ENCODE measurements at regions not wholly inside any gene's neighbourhood (a gene's known extent, or its start where the extent isn't known, plus 50 kb on each side); places are given as distances from the start of the nearest gene placed in this dataset.

DNA sequence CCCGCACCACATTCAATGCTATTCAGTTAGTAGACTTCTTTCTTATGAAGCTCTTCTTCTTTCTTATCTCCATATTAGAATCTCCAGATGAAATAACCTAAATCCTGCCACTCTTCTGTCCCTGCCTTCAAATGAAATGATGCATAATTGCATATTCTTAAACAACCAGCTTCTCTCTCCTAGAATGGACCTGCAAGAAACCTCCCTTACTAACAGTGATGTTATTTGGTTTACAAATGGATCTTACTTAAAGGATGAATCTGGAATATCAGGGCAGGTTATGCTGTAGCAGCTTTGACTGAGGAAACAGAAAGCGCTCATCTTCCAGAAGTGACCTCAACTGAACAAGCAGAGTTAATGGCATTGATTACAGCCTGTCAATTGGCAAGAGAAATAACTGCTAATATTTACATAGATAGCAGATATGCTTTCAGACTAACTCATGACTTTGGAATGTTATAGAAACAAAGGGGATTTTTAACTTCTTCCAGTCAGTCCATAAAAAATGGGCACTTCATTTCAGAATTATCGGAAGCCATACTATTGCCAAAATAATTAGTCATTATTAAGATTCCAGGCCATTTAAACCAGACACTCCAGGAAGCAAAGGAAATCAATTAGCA lies 755.7 kb upstream of the HS6ST1 start:
- Histone ChIP-seq H3K4me2 (ENCODE audit: low read length) (no peak overlapping the region), H2AFZ (no peak overlapping the region), H3K4me1 (no peaks in the 10 kb centered on the region), H3K27me3 (ENCODE audit: control insufficient read depth, insufficient read depth, low read length) (no peaks in the 10 kb centered on the region), H3K9ac (no peak overlapping the region), H3K27ac (no peak overlapping the region), H3K36me3 (ENCODE audit: control insufficient read depth, insufficient read depth, low read length) (no peaks in the 10 kb centered on the region), H3K79me2 (no peaks in the 10 kb centered on the region), H3K9me3 (ENCODE audit: control insufficient read depth, low read length) (no peaks in the 10 kb centered on the region), H3K4me3 (ENCODE audit: low read depth, low read length) (no peak overlapping the region)
- TF ChIP-seq, protein P1, sequence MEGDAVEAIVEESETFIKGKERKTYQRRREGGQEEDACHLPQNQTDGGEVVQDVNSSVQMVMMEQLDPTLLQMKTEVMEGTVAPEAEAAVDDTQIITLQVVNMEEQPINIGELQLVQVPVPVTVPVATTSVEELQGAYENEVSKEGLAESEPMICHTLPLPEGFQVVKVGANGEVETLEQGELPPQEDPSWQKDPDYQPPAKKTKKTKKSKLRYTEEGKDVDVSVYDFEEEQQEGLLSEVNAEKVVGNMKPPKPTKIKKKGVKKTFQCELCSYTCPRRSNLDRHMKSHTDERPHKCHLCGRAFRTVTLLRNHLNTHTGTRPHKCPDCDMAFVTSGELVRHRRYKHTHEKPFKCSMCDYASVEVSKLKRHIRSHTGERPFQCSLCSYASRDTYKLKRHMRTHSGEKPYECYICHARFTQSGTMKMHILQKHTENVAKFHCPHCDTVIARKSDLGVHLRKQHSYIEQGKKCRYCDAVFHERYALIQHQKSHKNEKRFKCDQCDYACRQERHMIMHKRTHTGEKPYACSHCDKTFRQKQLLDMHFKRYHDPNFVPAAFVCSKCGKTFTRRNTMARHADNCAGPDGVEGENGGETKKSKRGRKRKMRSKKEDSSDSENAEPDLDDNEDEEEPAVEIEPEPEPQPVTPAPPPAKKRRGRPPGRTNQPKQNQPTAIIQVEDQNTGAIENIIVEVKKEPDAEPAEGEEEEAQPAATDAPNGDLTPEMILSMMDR (IDR thresholded peaks at IDR 0.05): no peak

GRCh38 chr2:129078548-129078947 lies 759.9 kb upstream of the HS6ST1 start:
- TF ChIP-seq, protein P1 (IDR thresholded peaks at IDR 0.05): no peak
- no peaks in the 10 kb centered on the region for H3K4me1 ChIP-seq
- no peak overlapping the region for H3K4me2 ChIP-seq (ENCODE audit: low read length)
- H3K27me3 ChIP-seq (ENCODE audit: control insufficient read depth, insufficient read depth, low read length): no peaks in the 10 kb centered on the region
- no peaks in the 10 kb centered on the region for H3K9me3 ChIP-seq (ENCODE audit: control insufficient read depth, low read length)
- H3K36me3 ChIP-seq (ENCODE audit: control insufficient read depth, insufficient read depth, low read length): no peaks in the 10 kb centered on the region
- H2AFZ ChIP-seq: no peak overlapping the region
- no peak overlapping the region for H3K4me3 ChIP-seq (ENCODE audit: low read depth, low read length)
- no peak overlapping the region for H3K9ac ChIP-seq
- H3K27ac ChIP-seq: no peak overlapping the region
- no peaks in the 10 kb centered on the region for H3K79me2 ChIP-seq

DNA sequence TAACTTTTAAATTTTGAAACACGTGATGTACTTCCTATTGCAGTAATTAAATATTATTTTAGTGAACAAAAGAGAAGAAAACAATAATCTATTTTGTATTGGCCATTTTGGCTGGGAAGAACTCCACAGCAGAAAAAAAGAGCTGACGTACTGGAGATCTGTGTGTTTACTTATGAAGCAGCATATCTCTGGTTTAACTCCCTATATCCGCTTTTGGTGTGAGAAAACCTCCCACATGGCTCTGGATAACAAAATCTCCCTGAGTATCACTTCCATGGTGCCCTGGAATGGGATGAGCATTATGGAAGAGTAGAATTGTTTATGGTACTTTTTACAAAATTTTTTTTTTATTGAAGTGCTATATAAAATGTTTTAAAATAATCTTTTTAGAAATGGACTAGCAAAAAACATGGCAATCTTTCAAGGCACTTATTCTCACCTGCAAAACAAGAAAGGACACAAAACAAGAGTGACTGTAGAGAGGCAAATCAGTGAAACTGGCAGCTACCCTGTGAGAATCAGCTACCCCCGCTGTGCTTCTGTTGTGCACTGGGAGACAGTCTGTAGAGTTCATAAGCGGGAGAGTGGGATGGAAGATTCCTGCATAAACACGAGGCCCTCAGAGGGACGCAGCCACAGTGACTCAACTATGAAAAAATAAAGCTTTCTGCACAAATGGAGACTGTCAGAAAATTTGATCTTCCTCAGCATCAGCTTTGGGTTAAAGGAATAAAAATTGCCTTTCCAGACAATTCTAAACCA lies 762.2 kb upstream of the HS6ST1 start:
- no peaks in the 10 kb centered on the region for H3K27me3 ChIP-seq (ENCODE audit: control insufficient read depth, insufficient read depth, low read length)
- no peak overlapping the region for H3K9ac ChIP-seq
- H3K79me2 ChIP-seq: no peaks in the 10 kb centered on the region
- no peak overlapping the region for H3K4me2 ChIP-seq (ENCODE audit: low read length)
- H3K4me1 ChIP-seq: peaks cover 6% of the 10 kb centered on the region
- H3K9me3 ChIP-seq (ENCODE audit: control insufficient read depth, low read length): no peaks in the 10 kb centered on the region
- TF ChIP-seq, protein P1 (IDR thresholded peaks at IDR 0.05): no peak
- H3K4me3 ChIP-seq (ENCODE audit: low read depth, low read length): no peak overlapping the region
- no peak overlapping the region for H3K27ac ChIP-seq
- no peaks in the 10 kb centered on the region for H3K36me3 ChIP-seq (ENCODE audit: control insufficient read depth, insufficient read depth, low read length)
- H2AFZ ChIP-seq: no peak overlapping the region

DNA sequence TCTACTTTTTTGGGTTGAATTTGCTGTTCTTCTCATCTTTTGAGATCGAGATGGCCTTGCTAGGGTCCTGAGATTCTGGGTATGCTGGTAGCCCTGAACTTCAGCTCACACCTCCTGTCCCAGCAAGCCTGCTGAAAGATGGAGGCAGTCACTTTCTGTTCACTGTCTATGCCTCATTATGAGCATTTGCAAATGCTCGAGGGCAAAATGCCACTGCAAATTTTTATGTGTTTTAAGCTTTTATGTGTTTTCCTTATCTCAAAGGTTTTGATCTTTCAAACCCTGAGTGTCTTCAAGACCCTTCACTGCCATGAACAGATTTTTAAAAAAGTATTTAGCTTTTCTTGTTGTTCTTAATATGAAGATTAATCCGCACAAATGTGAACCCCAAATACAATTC lies 766.7 kb upstream of the HS6ST1 start:
- Histone ChIP-seq H3K36me3 (ENCODE audit: control insufficient read depth, insufficient read depth, low read length) (no peaks in the 10 kb centered on the region), H3K4me1 (peaks cover 11% of the 10 kb centered on the region), H3K27me3 (ENCODE audit: control insufficient read depth, insufficient read depth, low read length) (no peaks in the 10 kb centered on the region), H2AFZ (no peak overlapping the region), H3K4me2 (ENCODE audit: low read length) (peak overlapping the region; percentile 6), H3K27ac (no peak overlapping the region), H3K4me3 (ENCODE audit: low read depth, low read length) (no peak overlapping the region), H3K9me3 (ENCODE audit: control insufficient read depth, low read length) (no peaks in the 10 kb centered on the region), H3K79me2 (no peaks in the 10 kb centered on the region), H3K9ac (no peak overlapping the region)
- TF ChIP-seq, protein P1 (IDR thresholded peaks at IDR 0.05): no peak

Data from parathyroid adenoma (tissue), 2 donors.